ENCODE measurements at regions not wholly inside any gene's neighbourhood (a gene's known extent, or its start where the extent isn't known, plus 50 kb on each side); places are given as distances from the start of the nearest gene placed in this dataset.

DNA sequence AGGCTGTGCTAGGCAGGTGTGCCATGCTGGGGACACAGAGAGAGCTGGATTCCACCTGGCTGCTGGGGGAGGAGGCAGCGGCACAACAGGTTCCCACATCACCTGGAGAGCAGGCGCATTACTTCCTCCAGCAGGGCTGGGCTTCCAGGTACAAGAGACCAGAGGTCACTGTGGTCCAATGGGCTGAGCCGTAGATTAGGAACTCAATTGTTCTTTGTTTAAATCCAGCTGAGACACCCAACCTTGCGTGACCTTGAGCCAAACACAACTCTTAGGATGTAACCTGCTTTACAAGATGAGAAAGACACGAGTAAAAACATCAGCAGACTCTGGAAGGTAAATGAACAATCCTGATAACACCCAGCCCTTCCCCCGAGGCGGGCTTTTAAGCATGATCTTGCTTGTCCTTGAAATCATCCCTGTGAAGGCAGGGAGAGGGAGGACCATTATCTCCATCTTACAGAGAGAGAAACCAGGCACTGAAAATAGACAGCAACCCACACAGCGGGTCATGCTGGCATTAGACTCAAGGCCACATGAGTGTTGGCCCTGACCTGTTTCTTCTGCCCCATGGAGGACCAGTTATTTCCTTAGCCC lies 216.5 kb upstream of the RREB1 start:
- no peak overlapping the region for H4K91ac ChIP-seq (ENCODE audit: insufficient read length, low read depth, low read length)
- no peak overlapping the region for H2BK120ac ChIP-seq (ENCODE audit: low read depth, low read length, poor library complexity, severe bottlenecking)
- H3T11ph ChIP-seq (ENCODE audit: low read length) = no peak overlapping the region
- H2BK20ac ChIP-seq (ENCODE audit: low read depth, low read length, poor library complexity, severe bottlenecking) = no peak overlapping the region
- no peak overlapping the region for H3K27ac ChIP-seq (ENCODE audit: insufficient read length, low read depth, low read length)
- peak; percentile 61 for DNase-seq
- no peaks in the 10 kb centered on the region for H3K36me3 Mint-ChIP-seq (ENCODE audit: insufficient read depth in 1 of 3, low read depth in 3 of 3)
- no peak overlapping the region for H2AFZ ChIP-seq (ENCODE audit: low read length)
- no peaks in the 10 kb centered on the region for H3K27me3 ChIP-seq (ENCODE audit: insufficient read depth, low read length)
- no peaks in the 10 kb centered on the region for H4K20me1 ChIP-seq (ENCODE audit: control insufficient read depth, insufficient read depth, insufficient read length)
- no peak overlapping the region for H3K9ac ChIP-seq (ENCODE audit: extremely low read depth, insufficient read length, low read length)
- H3K27me3 Mint-ChIP-seq (ENCODE audit: low read depth) = no peaks in the 10 kb centered on the region
- H3K9me3 ChIP-seq (ENCODE audit: control insufficient read depth, low read depth, low read length) = no peaks in the 10 kb centered on the region
- H3K23ac ChIP-seq (ENCODE audit: insufficient read length, low read depth, low read length) = no peak overlapping the region
- H2BK15ac ChIP-seq (ENCODE audit: low read depth, low read length) = no peak overlapping the region
- no peak overlapping the region for H2BK5ac ChIP-seq (ENCODE audit: insufficient read length, low read length)
- peak overlapping the region in 1 of 3 experiments; percentile 83; a peak in 1 of 7 replicates for H3K27ac Mint-ChIP-seq
- no peak overlapping the region for H4K8ac ChIP-seq (replicated peaks; ENCODE audit: insufficient read length, low read depth, low read length)
- H3K4me3 Mint-ChIP-seq = no peak overlapping the region; a peak in 1 of 5 replicates
- no peak overlapping the region for H3K4ac ChIP-seq (ENCODE audit: low read depth, low read length)
- H2AK5ac ChIP-seq (ENCODE audit: insufficient read length, low read length) = no peak overlapping the region
- no peak overlapping the region for H4K5ac ChIP-seq (ENCODE audit: insufficient read length, low read depth, low read length)
- H3K79me1 ChIP-seq (ENCODE audit: insufficient read depth, low read depth, low read length, poor library complexity, severe bottlenecking) = no peaks in the 10 kb centered on the region
- no peaks in the 10 kb centered on the region for H3K9me3 Mint-ChIP-seq
- H3K4me2 ChIP-seq (ENCODE audit: insufficient read depth, insufficient read length, low read length) = no peak overlapping the region
- H3K23me2 ChIP-seq (ENCODE audit: insufficient read length, low read depth, low read length, poor library complexity, severe bottlenecking) = no peaks in the 10 kb centered on the region
- H3K14ac ChIP-seq (ENCODE audit: insufficient read depth, low read length) = no peak overlapping the region
- peaks cover 24 to 25% of the 10 kb centered on the region in 2 experiments for H3K4me1 Mint-ChIP-seq
- H2BK12ac ChIP-seq (ENCODE audit: insufficient read length, low read depth, low read length) = no peak overlapping the region
- no peak overlapping the region for H3K56ac ChIP-seq (ENCODE audit: insufficient read length, low read depth, low read length)
- H3K18ac ChIP-seq (ENCODE audit: insufficient read length, low read depth, low read length) = no peak overlapping the region
- no peaks in the 10 kb centered on the region for H3K79me2 ChIP-seq (ENCODE audit: insufficient read depth, low read length)
- TF ChIP-seq, protein P1, sequence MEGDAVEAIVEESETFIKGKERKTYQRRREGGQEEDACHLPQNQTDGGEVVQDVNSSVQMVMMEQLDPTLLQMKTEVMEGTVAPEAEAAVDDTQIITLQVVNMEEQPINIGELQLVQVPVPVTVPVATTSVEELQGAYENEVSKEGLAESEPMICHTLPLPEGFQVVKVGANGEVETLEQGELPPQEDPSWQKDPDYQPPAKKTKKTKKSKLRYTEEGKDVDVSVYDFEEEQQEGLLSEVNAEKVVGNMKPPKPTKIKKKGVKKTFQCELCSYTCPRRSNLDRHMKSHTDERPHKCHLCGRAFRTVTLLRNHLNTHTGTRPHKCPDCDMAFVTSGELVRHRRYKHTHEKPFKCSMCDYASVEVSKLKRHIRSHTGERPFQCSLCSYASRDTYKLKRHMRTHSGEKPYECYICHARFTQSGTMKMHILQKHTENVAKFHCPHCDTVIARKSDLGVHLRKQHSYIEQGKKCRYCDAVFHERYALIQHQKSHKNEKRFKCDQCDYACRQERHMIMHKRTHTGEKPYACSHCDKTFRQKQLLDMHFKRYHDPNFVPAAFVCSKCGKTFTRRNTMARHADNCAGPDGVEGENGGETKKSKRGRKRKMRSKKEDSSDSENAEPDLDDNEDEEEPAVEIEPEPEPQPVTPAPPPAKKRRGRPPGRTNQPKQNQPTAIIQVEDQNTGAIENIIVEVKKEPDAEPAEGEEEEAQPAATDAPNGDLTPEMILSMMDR (conservative IDR thresholded peaks at IDR 0.05) = no peak
- peaks cover 7% of the 10 kb centered on the region; the same call in 1 of the 2 replicates for H3K4me1 ChIP-seq (ENCODE audit: insufficient read depth, low read length)
- no CpG with 5 or more reads among the region's 8 CpGs for WGBS (ENCODE audit: extremely low coverage, insufficient read length, low lambda C conversion rate)
